Activated CD4-positive, alpha-beta memory T cell treated with anti-CD3 and anti-CD28 coated beads for 36 hours (primary cell): ENCODE measurements at regions not wholly inside any gene's neighbourhood (a gene's known extent, or its start where the extent isn't known, plus 50 kb on each side); places are given as distances from the start of the nearest gene placed in this dataset.

Experiments used
- CTCF ChIA-PET: fragments of 350-600 bp; sonication (Branson Sonifier 250); formaldehyde crosslinking; loops from one replicate; lab custom pipeline; 2021; ENCODE audit warnings: antibody characterized with exemption, inconsistent platforms; lab: Charles Lee
- POLR2A ChIA-PET: fragments of 350-600 bp; sonication (Branson Sonifier 250); formaldehyde crosslinking; loops from one replicate; lab custom pipeline; 2021; ENCODE audit warnings: antibody characterized with exemption; lab: Charles Lee
- DNase-seq: peaks from one replicate; pipeline ENCODE4 v3.0.0-alpha.2; 2020
- H3K27ac Mint-ChIP-seq: one replicate; pipeline ENCODE4 v1.8.0; 2021; ENCODE audit warnings: mixed read lengths
- H3K27me3 Mint-ChIP-seq: one replicate; pipeline ENCODE4 v1.8.0; 2021; ENCODE audit warnings: mixed read lengths
- H3K36me3 Mint-ChIP-seq: one replicate; pipeline ENCODE4 v1.8.0; 2021; ENCODE audit warnings: mixed read lengths
- H3K4me1 Mint-ChIP-seq: one replicate; pipeline ENCODE4 v1.8.0; 2021; ENCODE audit warnings: low read depth, mixed read lengths
- H3K4me3 Mint-ChIP-seq: one replicate; pipeline ENCODE4 v1.8.0; 2021; ENCODE audit warnings: mild to moderate bottlenecking, mixed read lengths
- H3K9me3 Mint-ChIP-seq: one replicate; pipeline ENCODE4 v1.8.0; 2021; ENCODE audit warnings: mixed read lengths
- intact Hi-C: fragments of 100-400 bp; cut with micrococcal nuclease; formaldehyde crosslinking; loops from one replicate; pipeline ENCODE4 v1.15.1; 2023

- Mint-ChIP-seq H3K36me3 (no peaks in the 10 kb centered on the region), H3K4me3 (no peak overlapping the region)
- CTCF ChIA-PET: no interaction called here
These were observed 1198.9 kb upstream of the PCDH7 start for GRCh38 chr4:29521281-29521680.

GRCh38 chr4:29536745-29537144, 1183.4 kb upstream of the PCDH7 start:
- H3K4me3 Mint-ChIP-seq: no peak overlapping the region
- H3K27me3 Mint-ChIP-seq: no peaks in the 10 kb centered on the region
- no peak overlapping the region for H3K27ac Mint-ChIP-seq
- intact Hi-C loops: no loop called here
- H3K36me3 Mint-ChIP-seq: no peaks in the 10 kb centered on the region
- peaks cover 4% of the 10 kb centered on the region for H3K9me3 Mint-ChIP-seq
- no peak for DNase-seq
- POLR2A ChIA-PET: no interaction called here
- CTCF ChIA-PET: no interaction called here
- no peaks in the 10 kb centered on the region for H3K4me1 Mint-ChIP-seq

More at GRCh38 chr4:29521281-29521680, 1198.9 kb upstream of the PCDH7 start:
- Mint-ChIP-seq H3K4me1 (no peaks in the 10 kb centered on the region), H3K27me3 (no peaks in the 10 kb centered on the region), H3K9me3 (peaks cover 18% of the 10 kb centered on the region), H3K27ac (no peak overlapping the region)
- intact Hi-C loops: no loop called here
- POLR2A ChIA-PET: interaction anchor here (0.5 kb wide), 1 partner anchor 133 kb away, joined by 3 read pairs; no protein-coding TSS in a partner anchor
- no peak for DNase-seq

GRCh38 chr4:29538889-29539646, 1181.1 kb upstream of the PCDH7 start:
- no peak overlapping the region for H3K4me3 Mint-ChIP-seq
- intact Hi-C loops: no loop called here
- CTCF ChIA-PET: no interaction called here
- POLR2A ChIA-PET: no interaction called here
- no peak overlapping the region for H3K27ac Mint-ChIP-seq
- H3K4me1 Mint-ChIP-seq: no peaks in the 10 kb centered on the region
- peaks cover 4% of the 10 kb centered on the region for H3K9me3 Mint-ChIP-seq
- no peaks in the 10 kb centered on the region for H3K27me3 Mint-ChIP-seq
- no peaks in the 10 kb centered on the region for H3K36me3 Mint-ChIP-seq
- DNase-seq: no peak

GRCh38 chr4:29540439-29541102, 1179.6 kb upstream of the PCDH7 start:
- H3K4me1 Mint-ChIP-seq: no peaks in the 10 kb centered on the region
- intact Hi-C loops: no loop called here
- no peak for DNase-seq
- H3K36me3 Mint-ChIP-seq: no peaks in the 10 kb centered on the region
- CTCF ChIA-PET: no interaction called here
- POLR2A ChIA-PET: no interaction called here
- H3K27me3 Mint-ChIP-seq: no peaks in the 10 kb centered on the region
- H3K27ac Mint-ChIP-seq: no peak overlapping the region
- no peak overlapping the region for H3K4me3 Mint-ChIP-seq
- peaks cover 4% of the 10 kb centered on the region for H3K9me3 Mint-ChIP-seq

- no peak overlapping the region for H3K27ac Mint-ChIP-seq
- CTCF ChIA-PET: no interaction called here
- POLR2A ChIA-PET: no interaction called here
- no peaks in the 10 kb centered on the region for H3K27me3 Mint-ChIP-seq
- H3K4me1 Mint-ChIP-seq: no peaks in the 10 kb centered on the region
- H3K9me3 Mint-ChIP-seq: peaks cover 4% of the 10 kb centered on the region
- H3K36me3 Mint-ChIP-seq: no peaks in the 10 kb centered on the region
- H3K4me3 Mint-ChIP-seq: no peak overlapping the region
- intact Hi-C loops: no loop called here
- no peak for DNase-seq
These were observed 1178.4 kb upstream of the PCDH7 start for GRCh38 chr4:29541757-29542156.

- Mint-ChIP-seq H3K9me3 (peaks cover 5% of the 10 kb centered on the region), H3K36me3 (no peaks in the 10 kb centered on the region), H3K4me1 (no peaks in the 10 kb centered on the region), H3K27me3 (no peaks in the 10 kb centered on the region), H3K4me3 (no peak overlapping the region), H3K27ac (no peak overlapping the region)
- no peak for DNase-seq
- POLR2A ChIA-PET: no interaction called here
- CTCF ChIA-PET: no interaction called here
- intact Hi-C loops: no loop called here
These were observed 1170.8 kb upstream of the PCDH7 start for GRCh38 chr4:29549342-29549741.

- intact Hi-C loops: no loop called here
- H3K36me3 Mint-ChIP-seq: no peaks in the 10 kb centered on the region
- H3K4me3 Mint-ChIP-seq: no peak overlapping the region
- no peak for DNase-seq
- H3K27ac Mint-ChIP-seq: no peak overlapping the region
- POLR2A ChIA-PET: no interaction called here
- H3K9me3 Mint-ChIP-seq: peaks cover 5% of the 10 kb centered on the region
- no peaks in the 10 kb centered on the region for H3K27me3 Mint-ChIP-seq
- H3K4me1 Mint-ChIP-seq: no peaks in the 10 kb centered on the region
- CTCF ChIA-PET: no interaction called here
These were observed 1168.3 kb upstream of the PCDH7 start for GRCh38 chr4:29551821-29552220.

- no peak for DNase-seq
- ChIA-PET CTCF (no interaction called here), POLR2A (no interaction called here)
- no peaks in the 10 kb centered on the region for H3K4me1 Mint-ChIP-seq
- H3K27me3 Mint-ChIP-seq: no peaks in the 10 kb centered on the region
- no peaks in the 10 kb centered on the region for H3K36me3 Mint-ChIP-seq
- H3K27ac Mint-ChIP-seq: no peak overlapping the region
- H3K9me3 Mint-ChIP-seq: peaks cover 6% of the 10 kb centered on the region
- no peak overlapping the region for H3K4me3 Mint-ChIP-seq
- intact Hi-C loops: no loop called here
These were observed 1166.3 kb upstream of the PCDH7 start for GRCh38 chr4:29553846-29554245.

- no peak for DNase-seq
- Mint-ChIP-seq H3K4me1 (no peaks in the 10 kb centered on the region), H3K9me3 (peaks cover 13% of the 10 kb centered on the region), H3K27me3 (no peaks in the 10 kb centered on the region), H3K36me3 (no peaks in the 10 kb centered on the region), H3K4me3 (no peak overlapping the region), H3K27ac (no peak overlapping the region)
- POLR2A ChIA-PET: no interaction called here
- intact Hi-C loops: no loop called here
- CTCF ChIA-PET: no interaction called here
These were observed 1161.4 kb upstream of the PCDH7 start for GRCh38 chr4:29558789-29559188.

GRCh38 chr4:29559286-29559685, 1160.9 kb upstream of the PCDH7 start:
- no peaks in the 10 kb centered on the region for H3K36me3 Mint-ChIP-seq
- H3K27me3 Mint-ChIP-seq: no peaks in the 10 kb centered on the region
- POLR2A ChIA-PET: no interaction called here
- CTCF ChIA-PET: no interaction called here
- no peaks in the 10 kb centered on the region for H3K4me1 Mint-ChIP-seq
- no peak overlapping the region for H3K27ac Mint-ChIP-seq
- intact Hi-C loops: no loop called here
- H3K4me3 Mint-ChIP-seq: no peak overlapping the region
- no peak for DNase-seq
- H3K9me3 Mint-ChIP-seq: peaks cover 13% of the 10 kb centered on the region

GRCh38 chr4:29560452-29560851, 1159.7 kb upstream of the PCDH7 start:
- no peak overlapping the region for H3K4me3 Mint-ChIP-seq
- no peak overlapping the region for H3K27ac Mint-ChIP-seq
- intact Hi-C loops: no loop called here
- no peaks in the 10 kb centered on the region for H3K36me3 Mint-ChIP-seq
- H3K4me1 Mint-ChIP-seq: no peaks in the 10 kb centered on the region
- POLR2A ChIA-PET: no interaction called here
- CTCF ChIA-PET: no interaction called here
- no peaks in the 10 kb centered on the region for H3K27me3 Mint-ChIP-seq
- DNase-seq: no peak
- peaks cover 13% of the 10 kb centered on the region for H3K9me3 Mint-ChIP-seq

- Mint-ChIP-seq H3K36me3 (no peaks in the 10 kb centered on the region), H3K9me3 (peaks cover 5% of the 10 kb centered on the region), H3K27ac (no peak overlapping the region), H3K4me1 (no peaks in the 10 kb centered on the region), H3K27me3 (no peaks in the 10 kb centered on the region), H3K4me3 (no peak overlapping the region)
- intact Hi-C loops: no loop called here
- DNase-seq: no peak
- ChIA-PET POLR2A (no interaction called here), CTCF (no interaction called here)
These were observed 1154.9 kb upstream of the PCDH7 start for GRCh38 chr4:29565256-29565655.

- CTCF ChIA-PET: no interaction called here
- H3K36me3 Mint-ChIP-seq: no peaks in the 10 kb centered on the region
- H3K4me3 Mint-ChIP-seq: no peak overlapping the region
- POLR2A ChIA-PET: no interaction called here
- no peak for DNase-seq
- no peaks in the 10 kb centered on the region for H3K27me3 Mint-ChIP-seq
- no peak overlapping the region for H3K27ac Mint-ChIP-seq
- no peaks in the 10 kb centered on the region for H3K4me1 Mint-ChIP-seq
- peaks cover 5% of the 10 kb centered on the region for H3K9me3 Mint-ChIP-seq
- intact Hi-C loops: no loop called here
These were observed 1153.8 kb upstream of the PCDH7 start for GRCh38 chr4:29566371-29566770.
